GM10266 (cell line): ENCODE measurements at regions not wholly inside any gene's neighbourhood (a gene's known extent, or its start where the extent isn't known, plus 50 kb on each side); places are given as distances from the start of the nearest gene placed in this dataset.

ENCODE experiments used
- DNase-seq: peaks from one replicate; pipeline ENCODE4 v3.0.0; 2012; ENCODE audit errors: extremely low spot score
- TF ChIP-seq, protein P1 (sequence below): IDR thresholded peaks from 2 replicates; pipeline ENCODE4 v1.5.1; 2012; ENCODE audit warnings: mild to moderate bottlenecking, low read depth; ENCODE audit not compliant: control insufficient read depth, insufficient read depth; ENCODE audit errors: missing control alignments

DNA sequence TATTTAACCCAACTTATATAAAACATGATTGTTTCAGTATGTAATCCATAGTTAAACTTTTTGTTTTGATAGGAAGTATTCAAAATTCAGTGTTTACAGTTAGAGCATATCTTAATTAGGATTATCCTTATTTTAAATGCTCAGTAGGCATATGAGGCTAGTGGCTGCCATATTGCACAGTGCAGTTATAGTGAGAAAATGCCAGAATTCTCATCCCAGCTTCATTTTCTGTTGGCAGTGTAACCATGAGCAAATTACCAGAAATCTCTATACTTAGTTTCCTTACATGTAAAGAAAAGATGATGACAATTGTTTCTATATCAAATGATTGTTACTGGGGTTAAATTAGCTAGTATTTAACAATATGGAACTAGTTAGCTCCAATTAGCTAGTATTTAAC is 265.8 kb downstream of the ARAP2 start:
- no peak for DNase-seq

DNA sequence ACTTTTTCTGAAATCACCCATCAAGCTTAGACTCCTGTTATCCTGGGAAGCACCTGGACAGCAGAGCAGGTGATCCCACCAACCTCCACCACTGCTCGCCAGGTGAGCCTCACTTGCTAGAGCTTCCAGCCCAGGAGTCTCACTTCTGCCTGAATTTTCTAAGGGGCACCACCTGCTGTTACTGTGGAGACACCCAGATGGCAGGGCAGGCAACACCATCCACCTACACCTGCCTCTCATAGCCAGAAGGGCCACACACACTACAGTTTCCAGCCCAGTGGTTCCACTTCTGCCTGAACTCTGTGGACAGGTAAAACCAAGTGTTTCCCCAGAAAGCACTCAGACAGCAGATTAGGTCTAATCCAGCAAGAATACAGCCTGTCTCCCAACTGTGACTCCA is 262.0 kb downstream of the ARAP2 start:
- DNase-seq = no peak
- TF ChIP-seq, protein P1, sequence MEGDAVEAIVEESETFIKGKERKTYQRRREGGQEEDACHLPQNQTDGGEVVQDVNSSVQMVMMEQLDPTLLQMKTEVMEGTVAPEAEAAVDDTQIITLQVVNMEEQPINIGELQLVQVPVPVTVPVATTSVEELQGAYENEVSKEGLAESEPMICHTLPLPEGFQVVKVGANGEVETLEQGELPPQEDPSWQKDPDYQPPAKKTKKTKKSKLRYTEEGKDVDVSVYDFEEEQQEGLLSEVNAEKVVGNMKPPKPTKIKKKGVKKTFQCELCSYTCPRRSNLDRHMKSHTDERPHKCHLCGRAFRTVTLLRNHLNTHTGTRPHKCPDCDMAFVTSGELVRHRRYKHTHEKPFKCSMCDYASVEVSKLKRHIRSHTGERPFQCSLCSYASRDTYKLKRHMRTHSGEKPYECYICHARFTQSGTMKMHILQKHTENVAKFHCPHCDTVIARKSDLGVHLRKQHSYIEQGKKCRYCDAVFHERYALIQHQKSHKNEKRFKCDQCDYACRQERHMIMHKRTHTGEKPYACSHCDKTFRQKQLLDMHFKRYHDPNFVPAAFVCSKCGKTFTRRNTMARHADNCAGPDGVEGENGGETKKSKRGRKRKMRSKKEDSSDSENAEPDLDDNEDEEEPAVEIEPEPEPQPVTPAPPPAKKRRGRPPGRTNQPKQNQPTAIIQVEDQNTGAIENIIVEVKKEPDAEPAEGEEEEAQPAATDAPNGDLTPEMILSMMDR = no peak

More for the DNA sequence above, 265.8 kb downstream of the ARAP2 start:
- TF ChIP-seq, protein P1 = no peak

DNA sequence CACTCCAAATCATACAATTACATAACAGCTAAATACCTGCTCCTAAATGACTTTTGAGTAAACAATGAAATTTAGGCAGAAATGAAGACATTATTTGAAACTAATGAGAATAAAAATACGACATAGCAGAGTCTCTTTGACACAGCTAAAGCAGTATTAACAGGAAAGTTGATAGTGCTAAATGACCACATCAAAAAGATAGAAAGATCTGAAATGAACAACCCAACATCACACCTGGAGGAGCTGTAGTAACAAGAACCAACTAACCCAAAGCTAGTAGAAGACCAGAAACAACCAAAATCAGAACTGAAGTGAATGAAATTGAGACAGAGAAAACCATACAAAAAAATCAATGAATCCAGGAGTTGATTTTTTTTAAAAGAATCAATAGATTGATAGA is 257.8 kb downstream of the ARAP2 start:
- no peak for DNase-seq
- TF ChIP-seq, protein P1 = no peak

DNA sequence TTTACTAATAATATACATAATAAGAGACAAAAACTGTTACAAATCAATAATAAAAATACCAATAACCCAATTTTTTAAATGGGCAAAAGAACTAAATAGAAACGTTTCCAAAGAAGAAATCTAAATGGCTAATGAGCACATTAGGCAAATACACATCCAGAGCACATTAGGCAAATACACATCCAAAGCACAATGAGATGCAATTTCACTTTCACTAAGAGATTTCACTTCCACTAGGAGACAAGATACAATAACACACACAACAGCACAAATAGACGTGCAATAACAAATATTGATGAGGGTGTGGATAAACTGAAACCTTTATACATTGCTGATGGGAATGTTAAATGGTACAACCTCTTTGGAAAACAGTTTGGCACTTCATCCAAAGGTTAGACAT is 250.7 kb downstream of the ARAP2 start:
- TF ChIP-seq, protein P1 = no peak

DNA sequence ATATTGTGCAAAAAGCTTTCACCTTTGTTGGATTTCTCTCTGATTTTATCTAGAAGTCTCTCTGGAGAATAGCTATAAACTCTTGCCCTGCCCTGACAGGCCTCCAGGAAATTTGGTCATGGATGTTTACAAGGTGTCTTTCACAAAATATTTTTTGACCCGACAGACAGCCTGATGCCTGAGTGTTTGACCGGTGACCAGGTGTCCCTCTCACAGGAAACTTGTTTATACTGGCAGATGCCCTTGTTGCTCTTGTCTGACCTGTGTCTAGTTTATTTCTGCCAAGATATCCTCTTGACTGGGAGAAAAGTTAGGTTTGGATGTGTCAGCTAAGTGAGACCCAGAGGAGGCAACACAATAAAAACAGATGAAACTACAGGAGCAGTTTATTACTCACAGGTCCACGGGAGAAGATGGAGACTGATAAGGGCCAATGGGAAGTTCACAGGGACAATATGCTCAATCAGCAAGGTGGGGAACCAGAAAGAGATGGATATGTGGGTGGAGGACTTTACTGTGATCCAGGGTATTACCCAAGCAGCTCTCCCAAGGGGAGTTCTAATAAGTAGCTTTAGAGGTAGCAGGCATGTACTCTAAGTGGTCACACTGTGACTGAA is 243.3 kb downstream of the ARAP2 start:
- no peak for DNase-seq
- TF ChIP-seq, protein P1 = no peak

More for the DNA sequence above, 250.7 kb downstream of the ARAP2 start:
- DNase-seq = no peak

DNA sequence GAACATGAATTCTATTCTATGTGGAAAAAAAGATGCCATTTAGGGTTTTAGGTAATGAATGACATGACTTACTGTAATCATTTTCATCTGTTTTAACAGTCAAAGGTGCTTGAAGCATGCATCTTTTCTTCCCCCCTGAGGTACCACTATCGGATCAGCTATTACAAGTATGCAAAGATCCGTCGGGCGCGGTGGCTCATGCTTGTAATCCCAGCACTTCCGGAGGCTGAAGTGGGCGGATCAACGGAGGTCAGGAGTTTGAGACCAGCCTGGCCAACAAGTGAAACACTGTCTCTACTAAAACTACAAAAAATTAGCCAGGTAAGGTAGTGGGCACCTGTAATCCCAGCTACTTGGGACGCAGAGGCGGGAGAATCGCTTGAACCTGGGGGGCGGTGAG is 241.3 kb downstream of the ARAP2 start:
- TF ChIP-seq, protein P1 = no peak
- DNase-seq = no peak

DNA sequence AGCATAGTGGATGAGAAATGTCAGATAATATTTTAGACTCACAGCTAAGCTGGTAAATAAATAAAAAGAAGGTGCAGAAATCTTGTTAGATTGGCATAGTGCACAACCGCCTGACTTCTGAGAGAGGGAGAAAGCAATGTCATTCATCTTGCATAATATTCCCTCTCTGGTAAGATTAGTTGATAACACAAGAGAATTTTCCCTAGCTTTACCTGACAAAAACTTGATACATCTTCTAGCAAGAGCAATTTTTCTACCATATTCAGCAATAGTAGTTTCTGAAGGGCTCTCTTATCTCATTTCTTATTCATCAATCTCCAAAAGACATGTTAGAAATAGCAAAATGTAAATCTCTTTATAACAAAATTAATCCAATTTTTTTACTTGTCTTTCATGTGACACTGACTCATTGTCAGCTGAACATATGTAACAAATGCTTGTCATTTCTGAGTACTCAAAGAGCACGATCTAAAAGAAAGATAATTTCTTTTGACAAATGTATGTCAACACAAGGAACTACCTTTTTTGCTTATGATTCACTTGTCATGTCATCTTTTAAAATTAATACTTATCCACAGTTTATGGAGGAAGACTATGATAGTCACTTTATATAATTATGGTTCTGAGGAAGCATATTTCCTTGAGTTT is 240.0 kb downstream of the ARAP2 start:
- TF ChIP-seq, protein P1 = no peak
- no peak for DNase-seq
